Body of pancreas (tissue), 4 donors: ENCODE measurements at regions not wholly inside any gene's neighbourhood (a gene's known extent, or its start where the extent isn't known, plus 50 kb on each side); places are given as distances from the start of the nearest gene placed in this dataset.

Source experiments
- POLR2A ChIP-seq, 3 donors: fragments of 450-650 bp; IDR thresholded peaks; one replicate each; pipeline ENCODE4 v1.6.1; 2016; ENCODE audit warnings: antibody characterized with exemption in 3 of 3, mild to moderate bottlenecking in 2 of 3
- TF ChIP-seq, protein P1 (sequence below), 7 experiments: fragments of 450-650 bp in 4 of 7; fragments of 200-600 bp in 3 of 7; sonication (generic) in 3 of 7; IDR thresholded peaks; one replicate each; pipeline ENCODE4 v1.5.1; 2016 to 2019; ENCODE audit warnings: antibody characterized with exemption in 7 of 7

DNA sequence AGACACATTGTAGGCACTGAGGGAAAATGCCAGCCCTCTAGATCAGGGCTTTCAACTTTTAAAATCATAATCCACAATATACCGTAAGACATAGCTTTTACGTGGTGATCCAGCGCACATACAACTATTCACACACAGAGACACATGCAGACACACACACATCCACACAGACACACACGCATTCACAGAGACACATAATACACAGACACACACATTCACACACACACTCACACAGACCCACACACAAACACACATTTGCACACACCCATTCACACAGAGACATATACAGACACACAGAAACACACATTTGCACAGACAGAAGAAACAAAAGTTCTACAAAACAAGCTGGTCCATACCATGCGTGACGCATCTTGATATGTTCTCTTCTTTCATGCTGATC, 244.5 kb downstream of the RHOU start:
- no peak for TF ChIP-seq POLR2A (IDR thresholded peaks at IDR 0.05)
- TF ChIP-seq, protein P1, sequence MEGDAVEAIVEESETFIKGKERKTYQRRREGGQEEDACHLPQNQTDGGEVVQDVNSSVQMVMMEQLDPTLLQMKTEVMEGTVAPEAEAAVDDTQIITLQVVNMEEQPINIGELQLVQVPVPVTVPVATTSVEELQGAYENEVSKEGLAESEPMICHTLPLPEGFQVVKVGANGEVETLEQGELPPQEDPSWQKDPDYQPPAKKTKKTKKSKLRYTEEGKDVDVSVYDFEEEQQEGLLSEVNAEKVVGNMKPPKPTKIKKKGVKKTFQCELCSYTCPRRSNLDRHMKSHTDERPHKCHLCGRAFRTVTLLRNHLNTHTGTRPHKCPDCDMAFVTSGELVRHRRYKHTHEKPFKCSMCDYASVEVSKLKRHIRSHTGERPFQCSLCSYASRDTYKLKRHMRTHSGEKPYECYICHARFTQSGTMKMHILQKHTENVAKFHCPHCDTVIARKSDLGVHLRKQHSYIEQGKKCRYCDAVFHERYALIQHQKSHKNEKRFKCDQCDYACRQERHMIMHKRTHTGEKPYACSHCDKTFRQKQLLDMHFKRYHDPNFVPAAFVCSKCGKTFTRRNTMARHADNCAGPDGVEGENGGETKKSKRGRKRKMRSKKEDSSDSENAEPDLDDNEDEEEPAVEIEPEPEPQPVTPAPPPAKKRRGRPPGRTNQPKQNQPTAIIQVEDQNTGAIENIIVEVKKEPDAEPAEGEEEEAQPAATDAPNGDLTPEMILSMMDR (IDR thresholded peaks at IDR 0.05) = no peak
